ENCODE measurements at regions not wholly inside any gene's neighbourhood (a gene's known extent, or its start where the extent isn't known, plus 50 kb on each side); places are given as distances from the start of the nearest gene placed in this dataset.

- no peak overlapping the region for H2AFZ ChIP-seq (ENCODE audit: low read length)
- H3K9me3 ChIP-seq (ENCODE audit: control insufficient read depth, insufficient read depth, low read depth, low read length) = no peaks in the 10 kb centered on the region
- no peak for TF ChIP-seq CTCF (conservative IDR thresholded peaks at IDR 0.05 in 1 of 2, IDR thresholded peaks at IDR 0.05 in 1 of 2; ENCODE audit: low read depth in 1 of 2, low read length in 2 of 2)
- no peak for TF ChIP-seq EZH2 (IDR thresholded peaks at IDR 0.05; ENCODE audit: low read length, missing control alignments)
- H3K4me2 ChIP-seq (ENCODE audit: extremely low read depth, insufficient read depth, low read length) = no peak overlapping the region
- H3K27ac ChIP-seq (ENCODE audit: insufficient read depth, low read length) = no peak overlapping the region
- no peaks in the 10 kb centered on the region for H3K36me3 ChIP-seq (ENCODE audit: control insufficient read depth, insufficient read depth, low read length)
- no peaks in the 10 kb centered on the region for H3K4me1 ChIP-seq (ENCODE audit: control insufficient read depth, extremely low read depth, insufficient read depth, low read length)
- DNase-seq (ENCODE audit: low read depth in 2 of 2) = no peak
- H3K4me3 ChIP-seq (replicated peaks in 1 of 4; ENCODE audit: control extremely low read depth in 1 of 4, insufficient read depth in 1 of 4, low read depth in 3 of 4, low read length in 4 of 4) = no peak overlapping the region
- no peaks in the 10 kb centered on the region for H3K27me3 ChIP-seq (ENCODE audit: control insufficient read depth, insufficient read depth, low read length)
- no peaks in the 10 kb centered on the region for H3K79me2 ChIP-seq (ENCODE audit: control insufficient read depth, insufficient read depth, low read length)
- no peak overlapping the region for H3K9ac ChIP-seq (ENCODE audit: insufficient read depth, low read length)
- H4K20me1 ChIP-seq (ENCODE audit: control insufficient read depth, extremely low read depth, insufficient read depth, low read length) = no peaks in the 10 kb centered on the region
Measured at GRCh38 chr7:55644567-55644966, 72.3 kb upstream of the VOPP1 start.

GRCh38 chr7:55642266-55642665 is 70.0 kb upstream of the VOPP1 start:
- TF ChIP-seq CTCF (conservative IDR thresholded peaks at IDR 0.05 in 1 of 2, IDR thresholded peaks at IDR 0.05 in 1 of 2; ENCODE audit: low read depth in 1 of 2, low read length in 2 of 2) (no peak), EZH2 (IDR thresholded peaks at IDR 0.05; ENCODE audit: low read length, missing control alignments) (no peak)
- no peak overlapping the region for H3K4me2 ChIP-seq (ENCODE audit: extremely low read depth, insufficient read depth, low read length)
- H3K4me1 ChIP-seq (ENCODE audit: control insufficient read depth, extremely low read depth, insufficient read depth, low read length) = no peaks in the 10 kb centered on the region
- no peak overlapping the region for H3K9ac ChIP-seq (ENCODE audit: insufficient read depth, low read length)
- no peaks in the 10 kb centered on the region for H3K79me2 ChIP-seq (ENCODE audit: control insufficient read depth, insufficient read depth, low read length)
- H3K9me3 ChIP-seq (ENCODE audit: control insufficient read depth, insufficient read depth, low read depth, low read length) = no peaks in the 10 kb centered on the region
- no peaks in the 10 kb centered on the region for H3K27me3 ChIP-seq (ENCODE audit: control insufficient read depth, insufficient read depth, low read length)
- H3K36me3 ChIP-seq (ENCODE audit: control insufficient read depth, insufficient read depth, low read length) = no peaks in the 10 kb centered on the region
- no peak overlapping the region for H2AFZ ChIP-seq (ENCODE audit: low read length)
- no peaks in the 10 kb centered on the region for H4K20me1 ChIP-seq (ENCODE audit: control insufficient read depth, extremely low read depth, insufficient read depth, low read length)
- no peak overlapping the region for H3K4me3 ChIP-seq (replicated peaks in 1 of 4; ENCODE audit: control extremely low read depth in 1 of 4, insufficient read depth in 1 of 4, low read depth in 3 of 4, low read length in 4 of 4)
- no peak overlapping the region for H3K27ac ChIP-seq (ENCODE audit: insufficient read depth, low read length)
- no peak for DNase-seq (ENCODE audit: low read depth in 2 of 2)

GRCh38 chr7:55641811-55642210 is 69.5 kb upstream of the VOPP1 start:
- no peak overlapping the region for H3K4me3 ChIP-seq (replicated peaks in 1 of 4; ENCODE audit: control extremely low read depth in 1 of 4, insufficient read depth in 1 of 4, low read depth in 3 of 4, low read length in 4 of 4)
- no peaks in the 10 kb centered on the region for H4K20me1 ChIP-seq (ENCODE audit: control insufficient read depth, extremely low read depth, insufficient read depth, low read length)
- H3K9me3 ChIP-seq (ENCODE audit: control insufficient read depth, insufficient read depth, low read depth, low read length) = no peaks in the 10 kb centered on the region
- no peaks in the 10 kb centered on the region for H3K27me3 ChIP-seq (ENCODE audit: control insufficient read depth, insufficient read depth, low read length)
- no peaks in the 10 kb centered on the region for H3K4me1 ChIP-seq (ENCODE audit: control insufficient read depth, extremely low read depth, insufficient read depth, low read length)
- H3K36me3 ChIP-seq (ENCODE audit: control insufficient read depth, insufficient read depth, low read length) = no peaks in the 10 kb centered on the region
- TF ChIP-seq CTCF (conservative IDR thresholded peaks at IDR 0.05 in 1 of 2, IDR thresholded peaks at IDR 0.05 in 1 of 2; ENCODE audit: low read depth in 1 of 2, low read length in 2 of 2) = no peak
- TF ChIP-seq EZH2 (IDR thresholded peaks at IDR 0.05; ENCODE audit: low read length, missing control alignments) = no peak
- H3K27ac ChIP-seq (ENCODE audit: insufficient read depth, low read length) = no peak overlapping the region
- H3K4me2 ChIP-seq (ENCODE audit: extremely low read depth, insufficient read depth, low read length) = no peak overlapping the region
- no peaks in the 10 kb centered on the region for H3K79me2 ChIP-seq (ENCODE audit: control insufficient read depth, insufficient read depth, low read length)
- DNase-seq (ENCODE audit: low read depth in 2 of 2) = no peak
- no peak overlapping the region for H2AFZ ChIP-seq (ENCODE audit: low read length)
- H3K9ac ChIP-seq (ENCODE audit: insufficient read depth, low read length) = no peak overlapping the region

Measured in fibroblast of lung (primary cell).